Trophoblast cell (in vitro differentiated cells and primary cell): ENCODE measurements at regions not wholly inside any gene's neighbourhood (a gene's known extent, or its start where the extent isn't known, plus 50 kb on each side); places are given as distances from the start of the nearest gene placed in this dataset.

Source experiments
- DNase-seq, 2 donors: peaks; one replicate each; pipeline ENCODE4 v3.0.0-alpha.2; 2016
- H2AFZ ChIP-seq: 2 replicates; pipeline ENCODE4 v1.6.1; 2013; ENCODE audit warnings: low read length, moderate library complexity, mild to moderate bottlenecking; ENCODE audit not compliant: insufficient read depth, poor library complexity
- H2AK5ac ChIP-seq: 2 replicates; pipeline ENCODE4 v1.6.1; 2013; ENCODE audit warnings: mild to moderate bottlenecking, low read length
- H2BK120ac ChIP-seq: 2 replicates; pipeline ENCODE4 v1.6.1; 2013; ENCODE audit warnings: low read length, mild to moderate bottlenecking, moderate library complexity; ENCODE audit not compliant: insufficient read depth, poor library complexity
- H2BK12ac ChIP-seq: 2 replicates; pipeline ENCODE4 v1.6.1; 2013; ENCODE audit warnings: mild to moderate bottlenecking, low read length, moderate library complexity
- H2BK5ac ChIP-seq: 2 replicates; pipeline ENCODE4 v1.6.1; 2013; ENCODE audit warnings: low read length, low read depth, moderate library complexity, mild to moderate bottlenecking; ENCODE audit not compliant: poor library complexity
- H3K14ac ChIP-seq: 2 replicates; pipeline ENCODE4 v1.6.1; 2013; ENCODE audit warnings: mild to moderate bottlenecking, low read length
- H3K18ac ChIP-seq: 2 replicates; pipeline ENCODE4 v1.6.1; 2013; ENCODE audit warnings: mild to moderate bottlenecking, low read length
- H3K23ac ChIP-seq: 2 replicates; pipeline ENCODE4 v1.6.1; 2013; ENCODE audit warnings: low read length
- H3K27ac ChIP-seq: 2 replicates; pipeline ENCODE4 v1.5.1; 2013; ENCODE audit warnings: low read depth, mild to moderate bottlenecking, inconsistent platforms, low read length, moderate library complexity
- H3K27me3 ChIP-seq: 2 replicates; pipeline ENCODE4 v1.6.1; 2013; ENCODE audit warnings: inconsistent platforms, mild to moderate bottlenecking, low read length, moderate library complexity; ENCODE audit not compliant: insufficient read depth
- H3K36me3 ChIP-seq, 2 experiments: 1 replicate in 1 of 2; 2 replicates in 1 of 2; pipeline ENCODE4 v1.6.1; 2013; ENCODE audit warnings: low read length in 2 of 2, mild to moderate bottlenecking in 2 of 2, moderate library complexity in 1 of 2; ENCODE audit not compliant: insufficient read depth in 2 of 2, control insufficient read depth in 1 of 2
- H3K4ac ChIP-seq: 2 replicates; pipeline ENCODE4 v1.6.1; 2013; ENCODE audit warnings: low read depth, mild to moderate bottlenecking, low read length, moderate library complexity
- H3K4me1 ChIP-seq, 2 experiments: 1 replicate in 1 of 2; 2 replicates in 1 of 2; pipeline ENCODE4 v1.6.1; 2013; ENCODE audit warnings: low read length in 2 of 2, mild to moderate bottlenecking in 2 of 2, moderate library complexity in 1 of 2; ENCODE audit not compliant: insufficient read depth in 2 of 2, control insufficient read depth in 1 of 2
- H3K4me2 ChIP-seq: 2 replicates; pipeline ENCODE4 v1.6.1; 2013; ENCODE audit warnings: inconsistent platforms, mild to moderate bottlenecking, low read length, moderate library complexity
- H3K4me3 ChIP-seq: 2 replicates; pipeline ENCODE4 v1.5.1; 2013; ENCODE audit warnings: mild to moderate bottlenecking, low read depth, low read length, inconsistent platforms
- H3K79me1 ChIP-seq: one replicate; pipeline ENCODE4 v1.6.1; 2013; ENCODE audit warnings: low read length
- H3K79me2 ChIP-seq: 2 replicates; pipeline ENCODE4 v1.6.1; 2013; ENCODE audit warnings: low read length, mild to moderate bottlenecking; ENCODE audit not compliant: control insufficient read depth, insufficient read depth, poor library complexity
- H3K9ac ChIP-seq: 2 replicates; pipeline ENCODE4 v1.6.1; 2013; ENCODE audit warnings: mild to moderate bottlenecking, low read length
- H3K9me3 ChIP-seq: 2 replicates; pipeline ENCODE4 v1.6.1; 2013; ENCODE audit warnings: low read depth, mild to moderate bottlenecking, control low read depth, inconsistent platforms, low read length; ENCODE audit not compliant: insufficient read depth
- H4K12ac ChIP-seq: 2 replicates; pipeline ENCODE4 v1.6.1; 2013; ENCODE audit warnings: low read depth, mild to moderate bottlenecking, low read length, moderate library complexity
- H4K8ac ChIP-seq: 2 replicates; pipeline ENCODE4 v1.6.1; 2013; ENCODE audit warnings: low read depth, mild to moderate bottlenecking, low read length, moderate library complexity
- H4K91ac ChIP-seq: one replicate; pipeline ENCODE4 v1.6.1; 2013; ENCODE audit warnings: low read depth, mild to moderate bottlenecking, low read length, moderate library complexity
- WGBS: extraction: QIAGEN DNeasy Blood & Tissue Kit; methylation state at CpG from one replicate; pipeline ENCODE4 v1.1.7; 2013; ENCODE audit warnings: missing lambda C conversion rate; ENCODE audit not compliant: insufficient read length, insufficient coverage; ENCODE audit errors: extremely low coverage; 5-methylcytosine and 5-hydroxymethylcytosine counted together

- Histone ChIP-seq H4K8ac (no peak overlapping the region), H4K91ac (peak overlapping the region; percentile 7), H3K4me3 (no peak overlapping the region), H2AK5ac (no peak overlapping the region), H3K4me1 (peaks cover 12 to 19% of the 10 kb centered on the region in 2 experiments), H3K79me2 (peaks cover 3% of the 10 kb centered on the region), H3K14ac (peak overlapping the region; percentile 6), H3K18ac (no peak overlapping the region), H2AFZ (no peak overlapping the region), H2BK120ac (no peak overlapping the region), H2BK12ac (peak overlapping the region; percentile 3), H3K4me2 (no peak overlapping the region), H3K4ac (no peak overlapping the region), H3K27ac (no peak overlapping the region), H3K23ac (no peak overlapping the region), H4K12ac (no peak overlapping the region), H3K9me3 (no peaks in the 10 kb centered on the region), H3K27me3 (no peaks in the 10 kb centered on the region), H3K9ac (no peak overlapping the region), H3K36me3 (no peaks in the 10 kb centered on the region), H3K79me1 (peaks cover 10% of the 10 kb centered on the region), H2BK5ac (no peak overlapping the region)
- no peak for DNase-seq
- no CpG with 5 or more reads among the region's 2 CpGs for WGBS
Observed at GRCh38 chr11:134815404-134815803, 403.4 kb upstream of the B3GAT1 start.

- H2AK5ac ChIP-seq: no peak overlapping the region
- DNase-seq: no peak
- H3K4me3 ChIP-seq: no peak overlapping the region
- no peak overlapping the region for H3K18ac ChIP-seq
- no peak overlapping the region for H4K12ac ChIP-seq
- no peak overlapping the region for H2BK120ac ChIP-seq
- no peaks in the 10 kb centered on the region for H3K4me1 ChIP-seq
- no peaks in the 10 kb centered on the region for H3K79me1 ChIP-seq
- H2AFZ ChIP-seq: no peak overlapping the region
- H3K14ac ChIP-seq: no peak overlapping the region
- H3K23ac ChIP-seq: no peak overlapping the region
- no peak overlapping the region for H3K27ac ChIP-seq
- H3K36me3 ChIP-seq: no peaks in the 10 kb centered on the region
- no peak overlapping the region for H2BK12ac ChIP-seq
- H4K8ac ChIP-seq: no peak overlapping the region
- no CpG with 5 or more reads among the region's 4 CpGs for WGBS
- no peaks in the 10 kb centered on the region for H3K27me3 ChIP-seq
- no peak overlapping the region for H3K4me2 ChIP-seq
- no peak overlapping the region for H3K4ac ChIP-seq
- H3K79me2 ChIP-seq: no peaks in the 10 kb centered on the region
- no peak overlapping the region for H3K9ac ChIP-seq
- H3K9me3 ChIP-seq: no peaks in the 10 kb centered on the region
- no peak overlapping the region for H4K91ac ChIP-seq
- no peak overlapping the region for H2BK5ac ChIP-seq
Observed at GRCh38 chr11:134807997-134808396, 396.0 kb upstream of the B3GAT1 start.

- Histone ChIP-seq H2BK5ac (no peak overlapping the region), H2BK12ac (no peak overlapping the region), H3K36me3 (no peaks in the 10 kb centered on the region), H3K4me3 (no peak overlapping the region), H3K4me2 (no peak overlapping the region), H2AFZ (no peak overlapping the region), H3K4ac (no peak overlapping the region), H3K9ac (no peak overlapping the region), H3K23ac (no peak overlapping the region), H3K9me3 (no peaks in the 10 kb centered on the region), H3K18ac (no peak overlapping the region), H4K91ac (no peak overlapping the region), H4K12ac (no peak overlapping the region), H3K79me2 (no peaks in the 10 kb centered on the region), H4K8ac (no peak overlapping the region), H3K79me1 (peaks cover 13% of the 10 kb centered on the region), H3K27ac (no peak overlapping the region), H3K27me3 (no peaks in the 10 kb centered on the region), H3K14ac (no peak overlapping the region), H2BK120ac (no peak overlapping the region), H2AK5ac (no peak overlapping the region), H3K4me1 (peaks cover 8 to 12% of the 10 kb centered on the region in 2 experiments)
- WGBS: 100% methylated on average over 2 of the region's 3 CpGs
- no peak for DNase-seq
Observed at GRCh38 chr11:134802598-134802997, 390.6 kb upstream of the B3GAT1 start.

- peak; percentile 36 to 74 for DNase-seq
- no peak overlapping the region for H4K91ac ChIP-seq
- peaks cover 13% of the 10 kb centered on the region for H3K79me1 ChIP-seq
- H3K79me2 ChIP-seq: no peaks in the 10 kb centered on the region
- H3K4ac ChIP-seq: no peak overlapping the region
- H3K27me3 ChIP-seq: no peaks in the 10 kb centered on the region
- no peak overlapping the region for H2BK12ac ChIP-seq
- no peak overlapping the region for H4K8ac ChIP-seq
- H3K14ac ChIP-seq: no peak overlapping the region
- no peak overlapping the region for H2AFZ ChIP-seq
- H3K4me2 ChIP-seq: peak overlapping the region; percentile 42
- no peak overlapping the region for H2AK5ac ChIP-seq
- no peak overlapping the region for H2BK120ac ChIP-seq
- no peaks in the 10 kb centered on the region for H3K9me3 ChIP-seq
- H3K27ac ChIP-seq: peak overlapping the region; percentile 79
- no CpG with 5 or more reads among the region's 6 CpGs for WGBS
- H3K36me3 ChIP-seq: no peaks in the 10 kb centered on the region
- H3K23ac ChIP-seq: no peak overlapping the region
- H3K9ac ChIP-seq: no peak overlapping the region
- no peak overlapping the region for H3K18ac ChIP-seq
- peaks cover 8 to 12% of the 10 kb centered on the region in 2 experiments for H3K4me1 ChIP-seq
- no peak overlapping the region for H2BK5ac ChIP-seq
- H3K4me3 ChIP-seq: no peak overlapping the region
- no peak overlapping the region for H4K12ac ChIP-seq
Observed at GRCh38 chr11:134802116-134802515, 390.1 kb upstream of the B3GAT1 start.
